ENCODE measurements at regions not wholly inside any gene's neighbourhood (a gene's known extent, or its start where the extent isn't known, plus 50 kb on each side); places are given as distances from the start of the nearest gene placed in this dataset.

DNA sequence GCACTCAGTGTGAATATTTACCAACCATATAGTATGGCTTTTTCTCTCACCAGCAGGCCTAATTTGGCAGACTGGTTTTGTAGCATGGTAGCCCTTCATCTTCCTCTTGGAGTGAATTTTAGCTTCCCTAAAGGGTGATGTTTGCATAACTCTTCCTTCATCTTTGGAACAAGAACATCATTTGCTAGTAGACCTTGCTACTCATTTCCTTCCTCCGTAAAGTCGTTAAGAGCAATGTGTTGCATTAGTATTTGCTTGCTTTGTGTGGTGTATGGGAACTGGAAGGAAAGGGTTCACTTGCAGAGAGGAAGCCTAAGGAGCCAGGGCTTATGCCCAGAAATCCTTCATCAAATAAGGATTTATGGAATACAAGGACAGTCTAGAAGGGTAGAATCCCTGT, 50.2 kb upstream of the PGRMC2 start:
- H3K4me1 ChIP-seq: peaks cover 0 to 13% (median 4%) of the 10 kb centered on the region in 9 donors
- no peak overlapping the region for H3K4me3 ChIP-seq
- 73 to 88% methylated on average over 2 of the region's 2 CpGs for WGBS, 2 donors
- H3K27me3 ChIP-seq: no peaks in the 10 kb centered on the region
- no peak overlapping the region for H3K27ac ChIP-seq
- intact Hi-C loops (cut with DNase I): no loop called here
- ATAC-seq: no peak
- TF ChIP-seq, protein P1, sequence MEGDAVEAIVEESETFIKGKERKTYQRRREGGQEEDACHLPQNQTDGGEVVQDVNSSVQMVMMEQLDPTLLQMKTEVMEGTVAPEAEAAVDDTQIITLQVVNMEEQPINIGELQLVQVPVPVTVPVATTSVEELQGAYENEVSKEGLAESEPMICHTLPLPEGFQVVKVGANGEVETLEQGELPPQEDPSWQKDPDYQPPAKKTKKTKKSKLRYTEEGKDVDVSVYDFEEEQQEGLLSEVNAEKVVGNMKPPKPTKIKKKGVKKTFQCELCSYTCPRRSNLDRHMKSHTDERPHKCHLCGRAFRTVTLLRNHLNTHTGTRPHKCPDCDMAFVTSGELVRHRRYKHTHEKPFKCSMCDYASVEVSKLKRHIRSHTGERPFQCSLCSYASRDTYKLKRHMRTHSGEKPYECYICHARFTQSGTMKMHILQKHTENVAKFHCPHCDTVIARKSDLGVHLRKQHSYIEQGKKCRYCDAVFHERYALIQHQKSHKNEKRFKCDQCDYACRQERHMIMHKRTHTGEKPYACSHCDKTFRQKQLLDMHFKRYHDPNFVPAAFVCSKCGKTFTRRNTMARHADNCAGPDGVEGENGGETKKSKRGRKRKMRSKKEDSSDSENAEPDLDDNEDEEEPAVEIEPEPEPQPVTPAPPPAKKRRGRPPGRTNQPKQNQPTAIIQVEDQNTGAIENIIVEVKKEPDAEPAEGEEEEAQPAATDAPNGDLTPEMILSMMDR (IDR thresholded peaks at IDR 0.05): no peak
- no peaks in the 10 kb centered on the region for H3K9me3 ChIP-seq
- no peak for DNase-seq
- H3K36me3 ChIP-seq: no peaks in the 10 kb centered on the region

Data from heart right ventricle (tissue), 16 donors.